Gastroesophageal sphincter (tissue), 3 donors: ENCODE measurements at regions not wholly inside any gene's neighbourhood (a gene's known extent, or its start where the extent isn't known, plus 50 kb on each side); places are given as distances from the start of the nearest gene placed in this dataset.

Experiments
- EP300 ChIP-seq: sonication (generic); formaldehyde crosslinking; IDR thresholded peaks from one replicate; pipeline ENCODE4 v1.6.1; 2017; ENCODE audit warnings: antibody characterized with exemption, mild to moderate bottlenecking
- POLR2A ChIP-seq, 2 donors: fragments of 450-650 bp; IDR thresholded peaks; one replicate each; pipeline ENCODE4 v1.6.1; 2017; ENCODE audit warnings: antibody characterized with exemption in 2 of 2, mild to moderate bottlenecking in 2 of 2, moderate library complexity in 1 of 2
- TF ChIP-seq, protein P1 (sequence below), 4 experiments: fragments of 200-600 bp in 2 of 4; fragments of 450-650 bp in 2 of 4; sonication (generic) in 1 of 4; IDR thresholded peaks; one replicate each; pipeline ENCODE4 v1.5.1; 2017 to 2019; ENCODE audit warnings: antibody characterized with exemption in 4 of 4, mild to moderate bottlenecking in 2 of 4, moderate library complexity in 2 of 4

- TF ChIP-seq, protein P1, sequence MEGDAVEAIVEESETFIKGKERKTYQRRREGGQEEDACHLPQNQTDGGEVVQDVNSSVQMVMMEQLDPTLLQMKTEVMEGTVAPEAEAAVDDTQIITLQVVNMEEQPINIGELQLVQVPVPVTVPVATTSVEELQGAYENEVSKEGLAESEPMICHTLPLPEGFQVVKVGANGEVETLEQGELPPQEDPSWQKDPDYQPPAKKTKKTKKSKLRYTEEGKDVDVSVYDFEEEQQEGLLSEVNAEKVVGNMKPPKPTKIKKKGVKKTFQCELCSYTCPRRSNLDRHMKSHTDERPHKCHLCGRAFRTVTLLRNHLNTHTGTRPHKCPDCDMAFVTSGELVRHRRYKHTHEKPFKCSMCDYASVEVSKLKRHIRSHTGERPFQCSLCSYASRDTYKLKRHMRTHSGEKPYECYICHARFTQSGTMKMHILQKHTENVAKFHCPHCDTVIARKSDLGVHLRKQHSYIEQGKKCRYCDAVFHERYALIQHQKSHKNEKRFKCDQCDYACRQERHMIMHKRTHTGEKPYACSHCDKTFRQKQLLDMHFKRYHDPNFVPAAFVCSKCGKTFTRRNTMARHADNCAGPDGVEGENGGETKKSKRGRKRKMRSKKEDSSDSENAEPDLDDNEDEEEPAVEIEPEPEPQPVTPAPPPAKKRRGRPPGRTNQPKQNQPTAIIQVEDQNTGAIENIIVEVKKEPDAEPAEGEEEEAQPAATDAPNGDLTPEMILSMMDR (IDR thresholded peaks at IDR 0.05) = no peak
- TF ChIP-seq POLR2A (IDR thresholded peaks at IDR 0.05) (no peak), EP300 (no peak)
These were observed 191.3 kb upstream of the FAM3C start for GRCh38 chr7:121587435-121587834.
